RWPE2 (cell line): ENCODE measurements at regions not wholly inside any gene's neighbourhood (a gene's known extent, or its start where the extent isn't known, plus 50 kb on each side); places are given as distances from the start of the nearest gene placed in this dataset.

Experiments used
- ATAC-seq: fragments of 200-7000 bp; cut with Tn5 transposase; 3 replicates; pipeline ENCODE4 v1.9.1; 2021; ENCODE audit warnings: low read depth
- DNase-seq: peaks from one replicate; pipeline ENCODE4 v3.0.0-alpha.2; 2020; ENCODE audit warnings: low spot score
- H3K27ac ChIP-seq: fragments of 450-650 bp; 2 replicates; pipeline ENCODE4 v1.5.1; 2017; ENCODE audit warnings: mild to moderate bottlenecking; ENCODE audit not compliant: poor library complexity, severe bottlenecking
- H3K27me3 ChIP-seq: fragments of 250-450 bp; sonication (Bioruptor Pico); 2 replicates; pipeline ENCODE4 v1.5.1; 2021; ENCODE audit warnings: mild to moderate bottlenecking, moderate library complexity; ENCODE audit not compliant: insufficient read depth, poor library complexity, severe bottlenecking
- H3K36me3 ChIP-seq: fragments of 250-450 bp; sonication (Bioruptor Pico); 2 replicates; pipeline ENCODE4 v1.5.1; 2020; ENCODE audit warnings: low read depth, mild to moderate bottlenecking, moderate library complexity
- H3K4me1 ChIP-seq: fragments of 250-450 bp; sonication (Bioruptor Pico); 2 replicates; pipeline ENCODE4 v1.5.1; 2021; ENCODE audit warnings: mild to moderate bottlenecking, moderate library complexity; ENCODE audit not compliant: insufficient read depth, poor library complexity, severe bottlenecking
- H3K4me3 ChIP-seq: fragments of 250-450 bp; sonication (Bioruptor Pico); 2 replicates; pipeline ENCODE4 v1.5.1; 2021; ENCODE audit warnings: mild to moderate bottlenecking, moderate library complexity; ENCODE audit not compliant: severe bottlenecking
- H3K9me3 ChIP-seq: fragments of 250-450 bp; sonication (Bioruptor Pico); 2 replicates; pipeline ENCODE4 v1.5.1; 2021; ENCODE audit warnings: mild to moderate bottlenecking, moderate library complexity; ENCODE audit not compliant: severe bottlenecking
- CTCF ChIP-seq: fragments of 450-650 bp; IDR thresholded peaks from one replicate; pipeline ENCODE4 v1.5.1; 2017; ENCODE audit warnings: mild to moderate bottlenecking, moderate library complexity; ENCODE audit not compliant: poor library complexity, severe bottlenecking

DNA sequence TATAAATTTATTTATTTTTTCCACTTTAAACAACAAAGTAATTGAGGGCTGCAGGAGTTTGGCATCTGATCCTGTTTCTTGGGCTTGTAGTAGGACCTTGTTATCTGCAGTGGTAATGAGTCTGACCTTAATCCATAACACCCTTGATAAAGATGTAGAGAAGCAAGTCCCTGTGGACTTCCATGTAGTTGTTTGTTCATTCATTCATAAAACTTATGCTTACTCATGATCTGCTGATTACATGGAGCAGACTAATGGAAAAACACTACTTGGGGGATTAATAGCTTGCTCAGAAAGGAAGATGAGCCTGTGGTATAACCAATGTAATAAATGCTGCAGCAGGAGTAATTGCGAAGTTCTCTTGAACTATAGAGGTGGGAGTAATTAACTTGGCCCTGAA, 271.5 kb upstream of the TBL1XR1 start:
- ATAC-seq (no peak), DNase-seq (no peak)
- Histone ChIP-seq H3K27ac (no peak overlapping the region), H3K9me3 (no peaks in the 10 kb centered on the region), H3K4me3 (no peak overlapping the region), H3K36me3 (no peaks in the 10 kb centered on the region), H3K4me1 (no peaks in the 10 kb centered on the region), H3K27me3 (no peaks in the 10 kb centered on the region)
- no peak for TF ChIP-seq CTCF

DNA sequence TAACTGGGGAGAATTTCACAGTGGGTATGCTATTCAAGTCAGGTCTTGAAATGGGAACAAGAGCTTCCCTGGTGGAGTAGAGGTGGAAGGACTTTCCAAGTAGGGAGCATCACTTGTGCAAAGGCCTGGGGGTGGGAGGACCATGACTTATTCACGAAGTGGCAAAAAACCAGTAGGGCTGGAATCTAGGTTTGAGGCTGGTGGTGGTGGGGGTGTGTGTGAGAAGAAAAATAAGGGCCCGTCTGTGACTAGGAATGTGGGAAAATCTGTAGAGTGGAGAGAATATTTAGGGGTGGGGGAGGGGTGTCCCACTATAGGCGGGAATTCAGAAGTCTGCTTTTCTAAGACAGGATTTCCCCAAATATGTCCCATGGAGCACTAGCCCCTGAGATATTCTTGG, 271.9 kb upstream of the TBL1XR1 start:
- Histone ChIP-seq H3K36me3 (no peaks in the 10 kb centered on the region), H3K27me3 (no peaks in the 10 kb centered on the region), H3K4me3 (no peak overlapping the region), H3K9me3 (no peaks in the 10 kb centered on the region), H3K27ac (no peak overlapping the region), H3K4me1 (no peaks in the 10 kb centered on the region)
- DNase-seq (no peak), ATAC-seq (no peak)
- no peak for TF ChIP-seq CTCF

DNA sequence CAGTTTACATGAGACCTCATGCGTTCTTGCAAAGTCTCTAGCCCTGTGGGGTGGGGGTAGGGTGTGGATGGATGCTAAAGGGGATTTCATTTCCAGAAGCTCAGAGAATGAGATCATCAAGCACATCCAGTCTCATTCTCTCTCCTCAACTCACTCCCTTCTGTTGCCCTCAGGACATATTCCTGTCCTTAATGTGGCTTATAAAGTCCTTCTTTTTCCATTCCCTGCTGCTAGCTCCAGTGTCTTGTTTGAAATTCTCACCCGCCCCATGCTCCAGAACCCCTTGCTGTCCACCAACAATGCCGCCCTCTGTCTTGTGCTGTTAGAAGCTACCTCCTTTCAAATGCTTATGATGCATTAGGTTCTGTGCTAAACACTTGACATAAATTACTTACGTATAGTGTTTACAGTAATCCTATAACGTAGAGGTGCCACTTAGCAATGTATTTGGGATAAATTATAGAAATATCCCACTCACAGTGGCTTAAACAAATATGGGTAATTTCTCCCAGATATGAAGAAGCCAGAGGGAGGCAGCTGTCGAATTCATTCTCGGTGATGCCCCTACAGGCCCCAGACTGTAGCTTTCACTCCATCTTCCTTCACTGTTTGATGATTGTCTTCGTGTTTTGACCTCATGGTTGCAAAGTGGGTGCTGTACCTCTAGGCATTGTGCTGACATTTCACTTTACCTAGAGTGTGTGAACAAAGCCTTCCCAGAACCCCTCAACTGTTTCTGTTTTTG, 273.1 kb upstream of the TBL1XR1 start:
- no peak overlapping the region for H3K27ac ChIP-seq
- no peaks in the 10 kb centered on the region for H3K4me1 ChIP-seq
- no peak for DNase-seq
- no peak overlapping the region for H3K4me3 ChIP-seq
- TF ChIP-seq CTCF, result no peak
- no peak for ATAC-seq
- H3K36me3 ChIP-seq, result no peaks in the 10 kb centered on the region
- H3K9me3 ChIP-seq, result no peaks in the 10 kb centered on the region
- no peaks in the 10 kb centered on the region for H3K27me3 ChIP-seq

DNA sequence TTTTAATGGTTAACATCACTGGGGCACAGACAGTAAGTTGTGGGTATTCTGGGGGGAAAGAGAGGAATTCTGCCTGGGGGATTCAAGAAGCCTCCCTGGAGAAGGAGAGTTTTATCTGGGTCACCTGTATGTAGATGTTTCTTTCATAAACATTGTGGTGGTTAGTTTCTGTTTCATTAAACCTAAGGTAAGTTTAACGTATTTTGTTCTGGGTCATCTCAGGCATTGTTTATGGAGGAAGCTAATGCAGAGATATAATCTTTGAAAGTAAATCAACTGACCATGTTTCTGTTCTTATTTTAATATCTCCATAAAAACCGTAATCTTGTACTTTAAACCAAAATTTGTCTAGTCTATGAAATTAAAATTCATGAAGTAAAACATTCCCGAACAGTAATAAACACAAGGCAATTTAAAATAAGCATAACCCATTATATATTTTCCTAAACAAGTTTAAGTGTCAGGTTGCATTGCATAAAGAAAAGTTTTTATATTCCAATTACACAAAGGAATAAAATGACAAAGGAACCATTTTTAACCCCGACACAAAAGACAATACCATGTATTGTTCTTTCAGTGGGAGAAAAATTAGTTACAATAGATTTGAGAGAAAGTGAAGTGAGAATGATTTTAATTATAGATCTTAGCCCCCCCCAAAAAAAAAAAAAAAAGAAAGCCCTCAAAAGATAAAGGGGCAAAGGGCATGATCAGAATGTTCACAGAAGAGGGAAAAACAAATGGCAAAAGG, 274.6 kb upstream of the TBL1XR1 start:
- no peak overlapping the region for H3K4me3 ChIP-seq
- H3K9me3 ChIP-seq, result no peaks in the 10 kb centered on the region
- no peaks in the 10 kb centered on the region for H3K27me3 ChIP-seq
- peaks cover 1% of the 10 kb centered on the region for H3K4me1 ChIP-seq
- no peaks in the 10 kb centered on the region for H3K36me3 ChIP-seq
- no peak overlapping the region for H3K27ac ChIP-seq
- TF ChIP-seq CTCF, result no peak
- no peak for DNase-seq
- no peak for ATAC-seq

GRCh38 chr3:177473184-177473583, 275.9 kb upstream of the TBL1XR1 start:
- Histone ChIP-seq H3K4me1 (peaks cover 14% of the 10 kb centered on the region), H3K9me3 (no peaks in the 10 kb centered on the region), H3K27me3 (no peaks in the 10 kb centered on the region), H3K27ac (no peak overlapping the region), H3K36me3 (no peaks in the 10 kb centered on the region), H3K4me3 (no peak overlapping the region)
- ATAC-seq (no peak), DNase-seq (no peak)
- no peak for TF ChIP-seq CTCF
